Liver (tissue), 7 donors: ENCODE measurements at regions not wholly inside any gene's neighbourhood (a gene's known extent, or its start where the extent isn't known, plus 50 kb on each side); places are given as distances from the start of the nearest gene placed in this dataset.
"Not testable (repeated sequence)": the region's sequence is repeated elsewhere in the genome, so short reads cannot be mapped to it uniquely, and the experiment has no call there.

Experiments used
- DNase-seq: peaks from one replicate; pipeline ENCODE4 v3.0.0-alpha.2; 2017; ENCODE audit warnings: low spot score
- H3K27ac ChIP-seq, 2 donors: one replicate each; pipeline ENCODE4 v1.7.0; 2013; ENCODE audit warnings: inconsistent platforms in 2 of 2, low read length in 2 of 2, control low read depth in 1 of 2, low read depth in 1 of 2, mild to moderate bottlenecking in 1 of 2
- H3K27me3 ChIP-seq, 4 donors: one replicate each; pipeline versions ENCODE4 v1.6.1 to v1.7.0; 2013; ENCODE audit warnings: low read length in 3 of 4, inconsistent platforms in 1 of 4, mild to moderate bottlenecking in 1 of 4, moderate library complexity in 1 of 4; ENCODE audit not compliant: control insufficient read depth in 4 of 4, insufficient read depth in 4 of 4
- H3K36me3 ChIP-seq, 4 donors: one replicate each; pipeline versions ENCODE4 v1.6.1 to v1.7.0; 2013; ENCODE audit warnings: low read length in 3 of 4, mild to moderate bottlenecking in 3 of 4, low read depth in 1 of 4, moderate library complexity in 1 of 4; ENCODE audit not compliant: control insufficient read depth in 4 of 4, insufficient read depth in 3 of 4
- H3K4me1 ChIP-seq, 4 donors: one replicate each; pipeline versions ENCODE4 v1.6.1 to v1.7.0; 2013; ENCODE audit warnings: low read length in 3 of 4, mild to moderate bottlenecking in 3 of 4, moderate library complexity in 1 of 4; ENCODE audit not compliant: control insufficient read depth in 4 of 4, insufficient read depth in 4 of 4
- H3K4me3 ChIP-seq, 3 donors: one replicate each; pipeline versions ENCODE4 v1.6.1 to v1.7.0; 2013; ENCODE audit warnings: low read length in 3 of 3, control low read depth in 1 of 3, low read depth in 1 of 3, mild to moderate bottlenecking in 1 of 3
- H3K9ac ChIP-seq, 2 donors: one replicate each; pipeline ENCODE4 v1.7.0; 2013; ENCODE audit warnings: low read length in 2 of 2, mild to moderate bottlenecking in 2 of 2, moderate library complexity in 2 of 2, control low read depth in 1 of 2, low read depth in 1 of 2
- H3K9me3 ChIP-seq, 4 donors: one replicate each; pipeline versions ENCODE4 v1.6.1 to v1.7.0; 2013; ENCODE audit warnings: low read length in 3 of 4; ENCODE audit not compliant: control insufficient read depth in 4 of 4
- ATF3 ChIP-seq: IDR thresholded peaks from 2 replicates; pipeline ENCODE4 v1.6.1; 2016; ENCODE audit warnings: antibody characterized with exemption
- EGR1 ChIP-seq, 2 donors: IDR thresholded peaks; 2 replicates each; pipeline ENCODE4 v1.6.1; 2016 to 2018; ENCODE audit warnings: antibody characterized with exemption in 2 of 2, low read depth in 2 of 2
- HNF4A ChIP-seq, 2 donors: conservative IDR thresholded peaks; 2 replicates each; pipeline ENCODE4 v1.6.1; 2016; ENCODE audit warnings: antibody characterized with exemption in 2 of 2, mild to moderate bottlenecking in 2 of 2
- JUND ChIP-seq, 2 donors: IDR thresholded peaks; 2 replicates each; pipeline ENCODE4 v1.6.1; 2016; ENCODE audit warnings: antibody characterized with exemption in 2 of 2
- NR2F2 ChIP-seq: IDR thresholded peaks from 2 replicates; pipeline ENCODE4 v1.6.1; 2016; ENCODE audit warnings: antibody characterized with exemption
- RAD21 ChIP-seq, 2 donors: IDR thresholded peaks; 2 replicates each; pipeline ENCODE4 v1.6.1; 2016; ENCODE audit warnings: antibody characterized with exemption in 2 of 2, mild to moderate bottlenecking in 2 of 2
- RXRA ChIP-seq, 2 donors: IDR thresholded peaks; 2 replicates each; pipeline ENCODE4 v1.6.1; 2017 to 2018; ENCODE audit warnings: antibody characterized with exemption in 2 of 2, mild to moderate bottlenecking in 1 of 2
- YY1 ChIP-seq: IDR thresholded peaks from 2 replicates; pipeline ENCODE4 v1.6.1; 2016; ENCODE audit warnings: antibody characterized with exemption, mild to moderate bottlenecking
- ZBTB33 ChIP-seq: IDR thresholded peaks from 2 replicates; pipeline ENCODE4 v1.6.1; 2016; ENCODE audit warnings: antibody characterized with exemption
- WGBS: extraction: QIAGEN DNeasy Blood & Tissue Kit; methylation state at CpG from one replicate; pipeline ENCODE4 v1.1.7; 2013; 5-methylcytosine and 5-hydroxymethylcytosine counted together
- TF ChIP-seq, protein P1 (sequence below): IDR thresholded peaks from 2 replicates; pipeline ENCODE4 v1.6.1; 2016; ENCODE audit warnings: antibody characterized with exemption, mild to moderate bottlenecking
- TF ChIP-seq, protein P2 (sequence below): IDR thresholded peaks from 2 replicates; pipeline ENCODE4 v1.6.1; 2016; ENCODE audit warnings: antibody characterized with exemption
- donor health status: healthy.
- donor health status: healthy.
- donor health status: healthy.
- donor health status: healthy.

DNA sequence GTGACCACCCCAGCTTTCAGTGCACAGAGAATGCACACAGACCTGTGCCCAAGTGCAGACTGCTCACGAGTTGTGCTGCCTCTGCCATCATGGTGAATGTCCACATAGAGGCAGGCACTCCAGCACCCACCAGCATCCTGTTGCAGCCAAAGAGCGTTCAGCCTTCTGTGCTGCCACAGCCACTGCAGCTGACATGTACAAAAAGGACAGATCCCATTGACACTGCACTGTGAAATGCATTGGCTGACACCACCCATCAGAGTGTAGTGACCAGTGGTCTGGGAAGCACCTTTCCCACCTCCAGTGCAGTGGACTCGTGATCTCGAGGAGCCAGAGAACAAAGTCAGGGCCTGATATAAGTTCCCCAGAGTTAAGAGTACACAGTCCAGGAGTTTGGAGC is 260.3 kb downstream of the RAP2B start:
- Histone ChIP-seq H3K27ac (no peak overlapping the region), H3K4me3 (no peak overlapping the region), H3K4me1 (no peaks in the 10 kb centered on the region), H3K27me3 (no peaks in the 10 kb centered on the region), H3K9me3 (peaks cover 0 to 22% (median 8%) of the 10 kb centered on the region in 4 donors), H3K36me3 (no peaks in the 10 kb centered on the region), H3K9ac (no peak overlapping the region)
- DNase-seq = no peak
- WGBS = 77% methylated on average over 4 of the region's 4 CpGs
- no peak for TF ChIP-seq ZBTB33
- TF ChIP-seq, protein P1, sequence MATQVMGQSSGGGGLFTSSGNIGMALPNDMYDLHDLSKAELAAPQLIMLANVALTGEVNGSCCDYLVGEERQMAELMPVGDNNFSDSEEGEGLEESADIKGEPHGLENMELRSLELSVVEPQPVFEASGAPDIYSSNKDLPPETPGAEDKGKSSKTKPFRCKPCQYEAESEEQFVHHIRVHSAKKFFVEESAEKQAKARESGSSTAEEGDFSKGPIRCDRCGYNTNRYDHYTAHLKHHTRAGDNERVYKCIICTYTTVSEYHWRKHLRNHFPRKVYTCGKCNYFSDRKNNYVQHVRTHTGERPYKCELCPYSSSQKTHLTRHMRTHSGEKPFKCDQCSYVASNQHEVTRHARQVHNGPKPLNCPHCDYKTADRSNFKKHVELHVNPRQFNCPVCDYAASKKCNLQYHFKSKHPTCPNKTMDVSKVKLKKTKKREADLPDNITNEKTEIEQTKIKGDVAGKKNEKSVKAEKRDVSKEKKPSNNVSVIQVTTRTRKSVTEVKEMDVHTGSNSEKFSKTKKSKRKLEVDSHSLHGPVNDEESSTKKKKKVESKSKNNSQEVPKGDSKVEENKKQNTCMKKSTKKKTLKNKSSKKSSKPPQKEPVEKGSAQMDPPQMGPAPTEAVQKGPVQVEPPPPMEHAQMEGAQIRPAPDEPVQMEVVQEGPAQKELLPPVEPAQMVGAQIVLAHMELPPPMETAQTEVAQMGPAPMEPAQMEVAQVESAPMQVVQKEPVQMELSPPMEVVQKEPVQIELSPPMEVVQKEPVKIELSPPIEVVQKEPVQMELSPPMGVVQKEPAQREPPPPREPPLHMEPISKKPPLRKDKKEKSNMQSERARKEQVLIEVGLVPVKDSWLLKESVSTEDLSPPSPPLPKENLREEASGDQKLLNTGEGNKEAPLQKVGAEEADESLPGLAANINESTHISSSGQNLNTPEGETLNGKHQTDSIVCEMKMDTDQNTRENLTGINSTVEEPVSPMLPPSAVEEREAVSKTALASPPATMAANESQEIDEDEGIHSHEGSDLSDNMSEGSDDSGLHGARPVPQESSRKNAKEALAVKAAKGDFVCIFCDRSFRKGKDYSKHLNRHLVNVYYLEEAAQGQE = no peak
- TF ChIP-seq ATF3 = no peak
- no peak for TF ChIP-seq YY1
- no peak for TF ChIP-seq HNF4A (conservative IDR thresholded peaks at IDR 0.05)
- TF ChIP-seq RXRA (IDR thresholded peaks at IDR 0.05) = no peak

DNA sequence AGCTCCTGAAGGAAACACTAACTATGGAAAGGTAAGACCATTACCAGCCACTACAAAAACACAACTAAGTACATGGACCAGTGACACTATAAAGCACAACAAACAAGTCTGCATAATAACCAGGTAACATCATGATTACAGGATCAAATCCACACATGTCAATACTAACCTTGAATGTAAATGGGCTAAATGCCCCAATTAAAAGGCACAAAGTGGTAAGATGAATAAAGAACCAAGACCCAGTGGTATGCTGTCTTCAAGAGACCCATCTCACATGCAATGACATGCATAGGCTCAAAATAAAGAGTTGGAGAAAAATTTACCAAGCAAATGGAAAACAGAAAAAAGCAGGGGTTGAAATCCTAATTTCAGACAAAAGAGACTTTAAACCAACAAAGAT is 261.8 kb downstream of the RAP2B start:
- not testable (repeated sequence) for H3K27me3 ChIP-seq, H3K9ac ChIP-seq, H3K36me3 ChIP-seq, DNase-seq, H3K4me3 ChIP-seq, H3K27ac ChIP-seq, H3K4me1 ChIP-seq
- peaks cover 0 to 14% (median 8%) of the 10 kb centered on the region in 4 donors for H3K9me3 ChIP-seq

- Histone ChIP-seq H3K4me3 (no peak overlapping the region), H3K27me3 (no peaks in the 10 kb centered on the region), H3K36me3 (no peaks in the 10 kb centered on the region), H3K9me3 (peaks cover 0 to 4% (median 3%) of the 10 kb centered on the region in 4 donors), H3K4me1 (no peaks in the 10 kb centered on the region), H3K27ac (no peak overlapping the region), H3K9ac (no peak overlapping the region)
- WGBS = 78% methylated on average over 4 of the region's 4 CpGs
- no peak for DNase-seq
- TF ChIP-seq ZBTB33 (no peak), NR2F2 (no peak), HNF4A (conservative IDR thresholded peaks at IDR 0.05) (no peak), ATF3 (no peak), YY1 (no peak), JUND (IDR thresholded peaks at IDR 0.05) (no peak), EGR1 (IDR thresholded peaks at IDR 0.05; ENCODE audit: low read depth in 2 of 2) (no peak), RAD21 (IDR thresholded peaks at IDR 0.05) (no peak)
- TF ChIP-seq, protein P2, sequence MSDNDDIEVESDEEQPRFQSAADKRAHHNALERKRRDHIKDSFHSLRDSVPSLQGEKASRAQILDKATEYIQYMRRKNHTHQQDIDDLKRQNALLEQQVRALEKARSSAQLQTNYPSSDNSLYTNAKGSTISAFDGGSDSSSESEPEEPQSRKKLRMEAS = no peak
- TF ChIP-seq, protein P1 = no peak
Observed at GRCh38 chr3:153426344-153426743, 264.3 kb downstream of the RAP2B start.
